Natural killer cell treated with Interleukin-12 subunit alpha and Interleukin-12 subunit beta and Interleukin-15 and Interleukin-18, amount 100 ng/mL, for 72 hours (primary cell): ENCODE measurements at regions not wholly inside any gene's neighbourhood (a gene's known extent, or its start where the extent isn't known, plus 50 kb on each side); places are given as distances from the start of the nearest gene placed in this dataset.
A peak's percentile ranks its signal among the peaks of the same experiment; 100 is the strongest.

ENCODE experiments used
- ATAC-seq, 2 donors: fragments of 150-1000 bp; cut with Tn5 transposase in 1 of 2; sonication (Bioruptor Pico), chemical (Tn5 transposase) in 1 of 2; 2 replicates each; pipeline ENCODE4 v1.10.0; 2021
- DNase-seq: peaks from one replicate; pipeline ENCODE4 v3.0.0; 2022; ENCODE audit warnings: low spot score
- H3K27ac Mint-ChIP-seq, 2 donors: 1 replicate in 1 of 2; 2 replicates in 1 of 2; pipeline ENCODE4 v1.8.0; 2022; ENCODE audit warnings: mixed read lengths in 2 of 2, mild to moderate bottlenecking in 1 of 2, moderate library complexity in 1 of 2
- H3K27me3 Mint-ChIP-seq, 2 donors: 1 replicate in 1 of 2; 2 replicates in 1 of 2; pipeline ENCODE4 v1.8.0; 2022; ENCODE audit warnings: mixed read lengths in 2 of 2
- H3K36me3 Mint-ChIP-seq: one replicate; pipeline ENCODE4 v1.8.0; 2022; ENCODE audit warnings: mixed read lengths
- H3K4me1 Mint-ChIP-seq, 2 donors: 1 replicate in 1 of 2; 2 replicates in 1 of 2; pipeline ENCODE4 v1.8.0; 2022; ENCODE audit warnings: low read depth in 2 of 2, mixed read lengths in 2 of 2, mild to moderate bottlenecking in 1 of 2
- H3K4me3 Mint-ChIP-seq: one replicate; pipeline ENCODE4 v1.8.0; 2022; ENCODE audit warnings: mixed read lengths
- H3K9me3 Mint-ChIP-seq: 2 replicates; pipeline ENCODE4 v1.8.0; 2022; ENCODE audit warnings: mixed read lengths

- ATAC-seq (no peak), DNase-seq (no peak)
- H3K4me1 Mint-ChIP-seq: peaks cover 25 to 30% of the 10 kb centered on the region in 2 donors
- no peaks in the 10 kb centered on the region for H3K36me3 Mint-ChIP-seq
- no peaks in the 10 kb centered on the region for H3K9me3 Mint-ChIP-seq
- H3K27ac Mint-ChIP-seq: peak overlapping the region in 1 of 2 donors; percentile 7
- no peaks in the 10 kb centered on the region for H3K27me3 Mint-ChIP-seq
- no peak overlapping the region for H3K4me3 Mint-ChIP-seq
Observed at GRCh38 chr14:49980027-49980426, 87.1 kb downstream of the ARF6 start.

GRCh38 chr14:49982082-49982481 is 89.2 kb downstream of the ARF6 start:
- Mint-ChIP-seq H3K4me1 (peaks cover 22 to 26% of the 10 kb centered on the region in 2 donors), H3K36me3 (no peaks in the 10 kb centered on the region), H3K27me3 (no peaks in the 10 kb centered on the region), H3K27ac (peak overlapping the region in 1 of 2 donors; percentile 76), H3K4me3 (no peak overlapping the region), H3K9me3 (no peaks in the 10 kb centered on the region)
- DNase-seq: no peak
- ATAC-seq: no peak

GRCh38 chr14:49982501-49982951 is 89.6 kb downstream of the ARF6 start:
- Mint-ChIP-seq H3K4me3 (no peak overlapping the region), H3K36me3 (no peaks in the 10 kb centered on the region)
- DNase-seq: no peak

GRCh38 chr14:49984424-49984823 is 91.5 kb downstream of the ARF6 start:
- Mint-ChIP-seq H3K27me3 (no peaks in the 10 kb centered on the region), H3K4me3 (no peak overlapping the region), H3K27ac (peak overlapping the region; percentile 50 to 81), H3K9me3 (no peaks in the 10 kb centered on the region), H3K36me3 (no peaks in the 10 kb centered on the region), H3K4me1 (peaks cover 9 to 20% of the 10 kb centered on the region in 2 donors)
- no peak for DNase-seq
- ATAC-seq: peak in 1 of 2 donors; percentile 65

More at GRCh38 chr14:49982501-49982951, 89.6 kb downstream of the ARF6 start:
- no peaks in the 10 kb centered on the region for H3K27me3 Mint-ChIP-seq
- H3K4me1 Mint-ChIP-seq: peaks cover 17 to 26% of the 10 kb centered on the region in 2 donors
- ATAC-seq: no peak
- H3K9me3 Mint-ChIP-seq: no peaks in the 10 kb centered on the region
- peak overlapping the region in 1 of 2 donors; percentile 76 for H3K27ac Mint-ChIP-seq

GRCh38 chr14:49986343-49987014 is 93.6 kb downstream of the ARF6 start:
- Mint-ChIP-seq H3K9me3 (no peaks in the 10 kb centered on the region), H3K4me1 (peaks cover 14 to 28% of the 10 kb centered on the region in 2 donors), H3K27ac (peak overlapping the region in 1 of 2 donors; percentile 27), H3K27me3 (no peaks in the 10 kb centered on the region), H3K36me3 (no peaks in the 10 kb centered on the region), H3K4me3 (no peak overlapping the region)
- DNase-seq (no peak), ATAC-seq (no peak)

- no peaks in the 10 kb centered on the region for H3K36me3 Mint-ChIP-seq
- H3K27me3 Mint-ChIP-seq: no peaks in the 10 kb centered on the region
- H3K27ac Mint-ChIP-seq: peak overlapping the region in 1 of 2 donors; percentile 27
- no peak overlapping the region for H3K4me3 Mint-ChIP-seq
- ATAC-seq (no peak), DNase-seq (no peak)
- no peaks in the 10 kb centered on the region for H3K9me3 Mint-ChIP-seq
- peaks cover 16 to 31% of the 10 kb centered on the region in 2 donors for H3K4me1 Mint-ChIP-seq
Observed at GRCh38 chr14:49988080-49988990, 95.5 kb downstream of the ARF6 start.

GRCh38 chr14:49989966-49990365 is 97.1 kb downstream of the ARF6 start:
- H3K4me1 Mint-ChIP-seq: peaks cover 19 to 23% of the 10 kb centered on the region in 2 donors
- no peak for ATAC-seq
- peak overlapping the region; percentile 14 to 42 for H3K27ac Mint-ChIP-seq

GRCh38 chr14:49991491-49991890 is 98.6 kb downstream of the ARF6 start:
- no peak overlapping the region for H3K4me3 Mint-ChIP-seq
- DNase-seq (no peak), ATAC-seq (no peak)
- no peaks in the 10 kb centered on the region for H3K36me3 Mint-ChIP-seq
- H3K9me3 Mint-ChIP-seq: no peaks in the 10 kb centered on the region
- peaks cover 19 to 25% of the 10 kb centered on the region in 2 donors for H3K4me1 Mint-ChIP-seq
- H3K27me3 Mint-ChIP-seq: no peaks in the 10 kb centered on the region
- peak overlapping the region; percentile 84 to 97 for H3K27ac Mint-ChIP-seq

More at GRCh38 chr14:49989966-49990365, 97.1 kb downstream of the ARF6 start:
- Mint-ChIP-seq H3K9me3 (no peaks in the 10 kb centered on the region), H3K36me3 (no peaks in the 10 kb centered on the region), H3K4me3 (no peak overlapping the region), H3K27me3 (no peaks in the 10 kb centered on the region)
- no peak for DNase-seq

GRCh38 chr14:49992036-49992435 is 99.2 kb downstream of the ARF6 start:
- H3K4me1 Mint-ChIP-seq: peaks cover 19 to 26% of the 10 kb centered on the region in 2 donors
- H3K27me3 Mint-ChIP-seq: no peaks in the 10 kb centered on the region
- peak overlapping the region; percentile 72 for H3K4me3 Mint-ChIP-seq
- H3K36me3 Mint-ChIP-seq: no peaks in the 10 kb centered on the region
- H3K27ac Mint-ChIP-seq: peak overlapping the region; percentile 84 to 97
- DNase-seq (no peak), ATAC-seq (no peak)
- no peaks in the 10 kb centered on the region for H3K9me3 Mint-ChIP-seq

GRCh38 chr14:49992448-49992847 is 99.6 kb downstream of the ARF6 start:
- Mint-ChIP-seq H3K27ac (peak overlapping the region; percentile 84 to 97), H3K27me3 (no peaks in the 10 kb centered on the region), H3K4me3 (peak overlapping the region; percentile 72), H3K36me3 (no peaks in the 10 kb centered on the region), H3K4me1 (peaks cover 22 to 29% of the 10 kb centered on the region in 2 donors), H3K9me3 (no peaks in the 10 kb centered on the region)
- peak; percentile 23 to 29 for ATAC-seq
- no peak for DNase-seq

GRCh38 chr14:49992901-49993339 is 100.0 kb downstream of the ARF6 start:
- Mint-ChIP-seq H3K4me3 (peak overlapping the region; percentile 72), H3K9me3 (no peaks in the 10 kb centered on the region), H3K4me1 (peaks cover 26 to 34% of the 10 kb centered on the region in 2 donors), H3K27me3 (no peaks in the 10 kb centered on the region), H3K27ac (peak overlapping the region; percentile 84 to 97), H3K36me3 (no peaks in the 10 kb centered on the region)
- peak; percentile 94 to 98 for ATAC-seq
- peak; percentile 74 for DNase-seq

- H3K9me3 Mint-ChIP-seq: no peaks in the 10 kb centered on the region
- H3K27ac Mint-ChIP-seq: peak overlapping the region; percentile 84 to 97
- DNase-seq (no peak), ATAC-seq (no peak)
- H3K4me1 Mint-ChIP-seq: peaks cover 32 to 35% of the 10 kb centered on the region in 2 donors
- H3K4me3 Mint-ChIP-seq: peak overlapping the region; percentile 36
- no peaks in the 10 kb centered on the region for H3K27me3 Mint-ChIP-seq
- H3K36me3 Mint-ChIP-seq: no peaks in the 10 kb centered on the region
Observed at GRCh38 chr14:49993565-49993964, 100.7 kb downstream of the ARF6 start.

GRCh38 chr14:49994951-49995561 is 102.2 kb downstream of the ARF6 start:
- H3K4me3 Mint-ChIP-seq: no peak overlapping the region
- no peak for DNase-seq
- no peaks in the 10 kb centered on the region for H3K27me3 Mint-ChIP-seq
- no peaks in the 10 kb centered on the region for H3K36me3 Mint-ChIP-seq
- no peaks in the 10 kb centered on the region for H3K9me3 Mint-ChIP-seq
- H3K4me1 Mint-ChIP-seq: peaks cover 42 to 46% of the 10 kb centered on the region in 2 donors
- no peak for ATAC-seq
- peak overlapping the region in 1 of 2 donors; percentile 97 for H3K27ac Mint-ChIP-seq
